ENCODE measurements at regions not wholly inside any gene's neighbourhood (a gene's known extent, or its start where the extent isn't known, plus 50 kb on each side); places are given as distances from the start of the nearest gene placed in this dataset.
"Not testable (repeated sequence)": the region's sequence is repeated elsewhere in the genome, so short reads cannot be mapped to it uniquely, and the experiment has no call there.

GRCh38 chr5:162487528-162488525, 420.3 kb downstream of the GABRG2 start:
- DNase-seq: no peak

GRCh38 chr5:162496100-162496808, 428.7 kb downstream of the GABRG2 start:
- DNase-seq: no peak

- DNase-seq: no peak
Measured at GRCh38 chr5:162497455-162497854, 429.9 kb downstream of the GABRG2 start.

- DNase-seq: no peak
Measured at GRCh38 chr5:162502780-162503179, 435.2 kb downstream of the GABRG2 start.

- no peak for DNase-seq
Measured at GRCh38 chr5:162503796-162504195, 436.2 kb downstream of the GABRG2 start.

- DNase-seq: no peak
Measured at GRCh38 chr5:162512935-162513565, 445.5 kb downstream of the GABRG2 start.

GRCh38 chr5:162514116-162514515, 446.5 kb downstream of the GABRG2 start:
- no peak for DNase-seq

- DNase-seq: no peak
Measured at GRCh38 chr5:162520878-162521277, 453.3 kb downstream of the GABRG2 start.

- no peak for DNase-seq
Measured at GRCh38 chr5:162529209-162529608, 461.6 kb downstream of the GABRG2 start.

GRCh38 chr5:162529886-162530285, 462.3 kb downstream of the GABRG2 start:
- DNase-seq: no peak

- no peak for DNase-seq
Measured at GRCh38 chr5:162543437-162543836, 475.9 kb downstream of the GABRG2 start.

GRCh38 chr5:162544905-162545304, 477.3 kb downstream of the GABRG2 start:
- no peak for DNase-seq

- DNase-seq: no peak
Measured at GRCh38 chr5:162550236-162550635, 482.7 kb downstream of the GABRG2 start.

- DNase-seq: no peak
Measured at GRCh38 chr5:162558120-162558519, 490.5 kb downstream of the GABRG2 start.

GRCh38 chr5:162567644-162568043, 500.1 kb downstream of the GABRG2 start:
- no peak for DNase-seq

- DNase-seq: no peak
Measured at GRCh38 chr5:162573758-162574157, 506.2 kb downstream of the GABRG2 start.

GRCh38 chr5:162591724-162592123, 524.2 kb downstream of the GABRG2 start:
- DNase-seq: no peak

- DNase-seq: no peak
Measured at GRCh38 chr5:162593881-162594280, 526.3 kb downstream of the GABRG2 start.

GRCh38 chr5:162603443-162604070, 536.0 kb downstream of the GABRG2 start:
- no peak for DNase-seq

GRCh38 chr5:162607879-162608278, 540.3 kb downstream of the GABRG2 start:
- DNase-seq: no peak

GRCh38 chr5:162621726-162622263, 554.2 kb downstream of the GABRG2 start:
- DNase-seq: not testable (repeated sequence)

GRCh38 chr5:162624110-162624509, 556.5 kb downstream of the GABRG2 start:
- DNase-seq: no peak

GRCh38 chr5:162637481-162637880, 569.9 kb downstream of the GABRG2 start:
- DNase-seq: no peak

Measured in NCI-H146 (cell line).